GM12878 (cell line): ENCODE measurements at regions not wholly inside any gene's neighbourhood (a gene's known extent, or its start where the extent isn't known, plus 50 kb on each side); places are given as distances from the start of the nearest gene placed in this dataset.

ENCODE experiments used
- GABPA ChIP-seq: IDR thresholded peaks from 2 replicates; pipeline ENCODE4 v1.6.1; 2014; ENCODE audit warnings: antibody characterized with exemption, low read depth, mild to moderate bottlenecking, inconsistent platforms
- MTA3 ChIP-seq: IDR thresholded peaks from 2 replicates; pipeline ENCODE4 v1.6.1; 2012; ENCODE audit warnings: low read length, inconsistent platforms, borderline replicate concordance
- MXI1 ChIP-seq: fragments of 150-350 bp; IDR thresholded peaks from 2 replicates; pipeline ENCODE4 v1.6.1; 2011; ENCODE audit warnings: low read depth, mild to moderate bottlenecking, inconsistent platforms, low read length, improper control_type of control experiment
- NFYB ChIP-seq: IDR thresholded peaks from 2 replicates; pipeline ENCODE4 v1.6.1; 2011; ENCODE audit warnings: low read depth, mild to moderate bottlenecking, low read length, improper control_type of control experiment, moderate library complexity; ENCODE audit not compliant: insufficient read depth
- NR2C2 ChIP-seq: IDR thresholded peaks from 2 replicates; pipeline ENCODE4 v1.6.1; 2011; ENCODE audit warnings: borderline replicate concordance, low read depth; ENCODE audit not compliant: control insufficient read depth, insufficient read length
- POLR2A ChIP-seq: IDR thresholded peaks from 2 replicates; pipeline ENCODE4 v1.6.1; 2011; ENCODE audit warnings: low read depth, mild to moderate bottlenecking, low read length
- RAD21 ChIP-seq: IDR thresholded peaks from 2 replicates; pipeline ENCODE4 v1.6.1; 2011; ENCODE audit warnings: mild to moderate bottlenecking, low read depth, low read length, moderate library complexity; ENCODE audit not compliant: insufficient read depth
- RB1 ChIP-seq: fragments of 450-650 bp; formaldehyde crosslinking; IDR thresholded peaks from 2 replicates; pipeline ENCODE4 v1.6.1; 2017; ENCODE audit warnings: mild to moderate bottlenecking, borderline replicate concordance
- RELA ChIP-seq: fragments of 450-650 bp; IDR thresholded peaks from 2 replicates; pipeline ENCODE4 v1.8.0; 2014; ENCODE audit warnings: borderline replicate concordance; ENCODE audit not compliant: partially characterized antibody
- YY1 ChIP-seq: IDR thresholded peaks from 2 replicates; pipeline ENCODE4 v1.6.1; 2011; ENCODE audit warnings: low read depth, mild to moderate bottlenecking, low read length
- ZNF592 ChIP-seq: fragments of 450-650 bp; IDR thresholded peaks from 2 replicates; pipeline ENCODE4 v1.6.1; 2017; ENCODE audit warnings: mild to moderate bottlenecking, moderate library complexity

GRCh38 chr14:48373981-48374380, 698.6 kb upstream of the MDGA2 start:
- TF ChIP-seq MXI1 (no peak), ZNF592 (no peak), RELA (no peak), RB1 (no peak), NR2C2 (no peak), POLR2A (no peak), YY1 (no peak), RAD21 (no peak), NFYB (no peak), MTA3 (no peak), GABPA (no peak)
